DND-41 (cell line): ENCODE measurements at regions not wholly inside any gene's neighbourhood (a gene's known extent, or its start where the extent isn't known, plus 50 kb on each side); places are given as distances from the start of the nearest gene placed in this dataset.

Source experiments
- ATAC-seq: fragments of 200-7000 bp; cut with Tn5 transposase; 3 replicates; pipeline ENCODE4 v1.9.1; 2021; ENCODE audit warnings: low read depth; ENCODE audit not compliant: insufficient read depth
- DNase-seq: peaks from one replicate; pipeline ENCODE4 v3.0.0-alpha.2; 2020
- H2AFZ ChIP-seq: 2 replicates; pipeline ENCODE4 v1.6.0; 2012; ENCODE audit warnings: low read depth, low read length
- H3K27ac ChIP-seq: 2 replicates; pipeline ENCODE4 v1.5.1; 2012; ENCODE audit warnings: low read length, inconsistent platforms
- H3K27me3 ChIP-seq: fragments of 200-600 bp; sonication (generic); 2 replicates; pipeline ENCODE4 v1.6.0; 2012; ENCODE audit warnings: low read length, mild to moderate bottlenecking, inconsistent platforms; ENCODE audit not compliant: insufficient read depth, poor library complexity
- H3K36me3 ChIP-seq: 2 replicates; pipeline ENCODE4 v1.5.1; 2012; ENCODE audit warnings: low read length, inconsistent platforms; ENCODE audit not compliant: insufficient read depth
- H3K4me1 ChIP-seq: 2 replicates; pipeline ENCODE4 v1.5.1; 2012; ENCODE audit warnings: mild to moderate bottlenecking, low read length; ENCODE audit not compliant: insufficient read depth
- H3K4me2 ChIP-seq: 2 replicates; pipeline ENCODE4 v1.6.0; 2012; ENCODE audit warnings: mild to moderate bottlenecking, moderate library complexity, low read length, inconsistent platforms; ENCODE audit not compliant: insufficient read depth
- H3K4me3 ChIP-seq, 2 experiments: fragments of 200-600 bp in 1 of 2; shearing (Covaris generic) in 1 of 2; 2 replicates each; pipeline ENCODE4 v1.5.1; 2012 to 2016; ENCODE audit warnings: inconsistent platforms in 2 of 2, low read length in 2 of 2, mild to moderate bottlenecking in 2 of 2, low read depth in 1 of 2, moderate library complexity in 1 of 2
- H3K79me2 ChIP-seq: 2 replicates; pipeline ENCODE4 v1.6.0; 2012; ENCODE audit warnings: low read length, inconsistent platforms; ENCODE audit not compliant: insufficient read depth
- H3K9ac ChIP-seq: 2 replicates; pipeline ENCODE4 v1.6.0; 2012; ENCODE audit warnings: low read depth, mild to moderate bottlenecking, inconsistent platforms, low read length, moderate library complexity
- H3K9me3 ChIP-seq: 2 replicates; pipeline ENCODE4 v1.5.1; 2012; ENCODE audit warnings: low read length, moderate library complexity, mild to moderate bottlenecking, inconsistent platforms; ENCODE audit not compliant: insufficient read depth, severe bottlenecking
- H4K20me1 ChIP-seq: 2 replicates; pipeline ENCODE4 v1.6.0; 2012; ENCODE audit warnings: low read length; ENCODE audit not compliant: insufficient read depth
- EZH2 ChIP-seq: IDR thresholded peaks from 3 replicates; pipeline ENCODE4 v1.6.1; 2012; ENCODE audit warnings: borderline replicate concordance, low read depth, mild to moderate bottlenecking, moderate library complexity, low read length, inconsistent platforms; ENCODE audit not compliant: severe bottlenecking
- TF ChIP-seq, protein P1 (sequence below): IDR thresholded peaks from 2 replicates; pipeline ENCODE4 v1.5.1; 2012; ENCODE audit warnings: borderline replicate concordance, low read length, moderate library complexity, mild to moderate bottlenecking; ENCODE audit not compliant: poor library complexity, severe bottlenecking; ENCODE audit errors: extremely low read depth

DNA sequence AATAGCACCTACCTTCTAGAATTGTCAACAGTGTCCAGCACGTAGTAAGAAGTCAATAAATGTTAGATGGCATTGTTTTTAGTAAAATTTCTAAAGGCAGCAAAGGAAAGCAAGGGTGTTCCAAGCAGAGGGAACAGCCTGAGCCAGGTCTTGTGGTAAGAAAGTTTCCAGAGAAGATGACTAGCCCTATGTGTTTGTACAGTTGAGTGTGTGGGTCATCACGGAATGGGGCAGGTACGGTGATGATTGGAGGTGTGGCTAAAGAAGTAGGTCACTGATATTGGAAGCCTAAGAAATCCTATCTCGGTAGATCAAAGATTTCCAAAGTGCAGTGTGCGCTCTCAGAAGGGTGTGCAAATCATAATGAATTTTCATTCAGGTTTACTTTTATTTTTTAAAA lies 94.2 kb upstream of the BCL6 start:
- Histone ChIP-seq H3K4me3 (no peak overlapping the region), H3K36me3 (no peaks in the 10 kb centered on the region), H3K27ac (no peak overlapping the region), H3K4me2 (no peak overlapping the region), H3K79me2 (no peaks in the 10 kb centered on the region), H3K27me3 (no peaks in the 10 kb centered on the region), H3K4me1 (no peaks in the 10 kb centered on the region), H4K20me1 (no peaks in the 10 kb centered on the region), H3K9ac (no peak overlapping the region), H2AFZ (no peak overlapping the region), H3K9me3 (no peaks in the 10 kb centered on the region)
- ATAC-seq (no peak), DNase-seq (no peak)
- TF ChIP-seq, protein P1, sequence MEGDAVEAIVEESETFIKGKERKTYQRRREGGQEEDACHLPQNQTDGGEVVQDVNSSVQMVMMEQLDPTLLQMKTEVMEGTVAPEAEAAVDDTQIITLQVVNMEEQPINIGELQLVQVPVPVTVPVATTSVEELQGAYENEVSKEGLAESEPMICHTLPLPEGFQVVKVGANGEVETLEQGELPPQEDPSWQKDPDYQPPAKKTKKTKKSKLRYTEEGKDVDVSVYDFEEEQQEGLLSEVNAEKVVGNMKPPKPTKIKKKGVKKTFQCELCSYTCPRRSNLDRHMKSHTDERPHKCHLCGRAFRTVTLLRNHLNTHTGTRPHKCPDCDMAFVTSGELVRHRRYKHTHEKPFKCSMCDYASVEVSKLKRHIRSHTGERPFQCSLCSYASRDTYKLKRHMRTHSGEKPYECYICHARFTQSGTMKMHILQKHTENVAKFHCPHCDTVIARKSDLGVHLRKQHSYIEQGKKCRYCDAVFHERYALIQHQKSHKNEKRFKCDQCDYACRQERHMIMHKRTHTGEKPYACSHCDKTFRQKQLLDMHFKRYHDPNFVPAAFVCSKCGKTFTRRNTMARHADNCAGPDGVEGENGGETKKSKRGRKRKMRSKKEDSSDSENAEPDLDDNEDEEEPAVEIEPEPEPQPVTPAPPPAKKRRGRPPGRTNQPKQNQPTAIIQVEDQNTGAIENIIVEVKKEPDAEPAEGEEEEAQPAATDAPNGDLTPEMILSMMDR: no peak
- TF ChIP-seq EZH2: no peak

DNA sequence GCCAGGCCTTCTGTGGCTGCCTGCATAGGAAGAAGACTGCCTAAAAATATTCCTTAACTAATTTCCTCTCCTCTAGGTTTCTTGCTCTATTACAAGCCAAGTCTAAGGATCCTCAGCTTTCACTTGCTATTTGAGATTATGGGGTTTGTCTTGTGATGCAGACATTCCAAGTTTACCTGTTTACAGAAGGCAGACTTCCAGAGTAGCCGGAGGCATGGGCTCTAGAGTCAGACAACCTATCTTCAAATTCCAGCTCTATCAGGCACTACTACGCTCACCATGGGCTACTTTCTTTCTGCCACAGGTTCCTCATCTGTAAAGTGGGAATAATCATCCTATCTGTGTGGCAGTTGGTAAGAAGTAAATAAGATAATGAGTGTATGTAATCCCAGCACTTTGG lies 95.6 kb upstream of the BCL6 start:
- no peak for ATAC-seq
- no peaks in the 10 kb centered on the region for H3K36me3 ChIP-seq
- TF ChIP-seq, protein P1: no peak
- TF ChIP-seq EZH2: no peak
- DNase-seq: no peak
- H3K27me3 ChIP-seq: no peaks in the 10 kb centered on the region
- no peaks in the 10 kb centered on the region for H3K9me3 ChIP-seq
- no peaks in the 10 kb centered on the region for H3K79me2 ChIP-seq
- no peak overlapping the region for H3K4me2 ChIP-seq
- H4K20me1 ChIP-seq: no peaks in the 10 kb centered on the region
- H3K4me1 ChIP-seq: no peaks in the 10 kb centered on the region
- H3K9ac ChIP-seq: no peak overlapping the region
- no peak overlapping the region for H3K4me3 ChIP-seq
- H3K27ac ChIP-seq: no peak overlapping the region
- no peak overlapping the region for H2AFZ ChIP-seq

DNA sequence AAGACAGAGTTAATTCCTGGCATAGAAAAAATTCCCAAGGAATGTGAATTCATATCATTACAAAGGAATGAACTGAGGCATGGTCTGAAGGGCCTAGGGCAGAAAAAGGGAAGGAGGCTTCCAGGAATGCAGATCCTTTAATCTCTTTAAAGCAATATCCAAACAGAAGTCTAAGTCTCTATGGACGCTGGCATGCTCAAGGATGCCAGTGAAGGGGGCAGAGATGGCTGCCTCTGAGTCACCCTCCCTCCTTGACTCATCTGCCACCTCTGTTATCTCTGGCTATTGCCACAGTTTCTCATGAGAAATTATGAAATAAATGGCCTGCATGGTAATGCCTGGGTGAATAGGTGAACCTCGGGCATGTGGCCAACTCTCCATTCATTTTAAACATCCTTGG lies 96.3 kb upstream of the BCL6 start:
- no peak overlapping the region for H3K4me3 ChIP-seq
- H3K79me2 ChIP-seq: no peaks in the 10 kb centered on the region
- DNase-seq (no peak), ATAC-seq (no peak)
- no peak for TF ChIP-seq EZH2
- TF ChIP-seq, protein P1: no peak
- no peaks in the 10 kb centered on the region for H3K9me3 ChIP-seq
- no peaks in the 10 kb centered on the region for H3K36me3 ChIP-seq
- no peaks in the 10 kb centered on the region for H4K20me1 ChIP-seq
- no peaks in the 10 kb centered on the region for H3K27me3 ChIP-seq
- H3K27ac ChIP-seq: no peak overlapping the region
- no peak overlapping the region for H3K4me2 ChIP-seq
- no peak overlapping the region for H3K9ac ChIP-seq
- H2AFZ ChIP-seq: no peak overlapping the region
- no peaks in the 10 kb centered on the region for H3K4me1 ChIP-seq

DNA sequence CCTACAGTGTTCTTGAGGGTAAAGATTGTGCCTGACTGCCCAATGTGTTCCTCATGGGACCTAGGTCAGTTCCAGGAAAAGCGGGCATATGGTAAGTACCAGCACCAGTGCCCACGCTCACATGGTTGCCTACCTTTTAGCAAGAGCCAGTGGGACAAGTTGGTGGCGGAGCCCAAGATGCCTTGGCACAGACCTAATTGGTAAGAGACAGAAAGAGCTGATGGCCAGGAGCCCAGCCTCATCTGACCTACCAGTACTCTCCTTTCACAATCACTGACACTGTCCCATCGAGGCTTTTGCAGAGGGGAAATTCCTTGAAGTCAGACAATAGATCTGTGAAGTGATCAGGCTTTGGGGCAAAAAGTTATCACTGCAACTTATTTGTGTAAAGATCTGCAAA lies 98.4 kb upstream of the BCL6 start:
- Histone ChIP-seq H3K79me2 (no peaks in the 10 kb centered on the region), H2AFZ (no peak overlapping the region), H4K20me1 (no peaks in the 10 kb centered on the region), H3K36me3 (no peaks in the 10 kb centered on the region), H3K27me3 (no peaks in the 10 kb centered on the region), H3K4me1 (no peaks in the 10 kb centered on the region), H3K9me3 (no peaks in the 10 kb centered on the region), H3K9ac (no peak overlapping the region), H3K4me3 (no peak overlapping the region), H3K4me2 (no peak overlapping the region), H3K27ac (no peak overlapping the region)
- no peak for ATAC-seq
- no peak for TF ChIP-seq EZH2
- TF ChIP-seq, protein P1: no peak
- no peak for DNase-seq
